ENCODE measurements at regions not wholly inside any gene's neighbourhood (a gene's known extent, or its start where the extent isn't known, plus 50 kb on each side); places are given as distances from the start of the nearest gene placed in this dataset.

GRCh38 chr2:19255481-19255880, 102.9 kb downstream of the OSR1 start:
- TF ChIP-seq CTCF (conservative IDR thresholded peaks at IDR 0.05; ENCODE audit: low read length): no peak
- no peak for TF ChIP-seq EZH2phosphoT487 (IDR thresholded peaks at IDR 0.05; ENCODE audit: borderline replicate concordance)

Data from Loucy (cell line).